ENCODE measurements at regions not wholly inside any gene's neighbourhood (a gene's known extent, or its start where the extent isn't known, plus 50 kb on each side); places are given as distances from the start of the nearest gene placed in this dataset.

DNA sequence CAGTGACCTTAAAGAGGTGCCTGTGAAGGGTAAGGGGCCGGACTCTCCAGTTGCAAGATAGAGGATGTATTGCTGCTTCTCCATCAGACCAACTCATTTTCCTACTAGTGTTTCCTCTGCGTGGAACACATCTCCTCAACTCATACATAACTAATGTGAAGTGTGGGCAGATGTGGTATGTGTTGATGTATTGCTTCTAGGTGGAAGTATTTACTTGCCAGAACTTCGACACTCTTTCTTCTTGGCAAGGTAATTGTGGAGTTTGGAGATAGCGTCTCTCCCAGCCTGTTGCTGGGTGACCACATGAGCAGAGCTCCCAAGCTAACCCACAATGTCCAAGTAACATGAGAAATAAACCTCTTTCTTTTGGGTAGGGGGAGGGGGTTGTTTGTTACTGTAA lies 456.9 kb downstream of the DYNC2H1 start:
- H3K27me3 ChIP-seq = no peaks in the 10 kb centered on the region
- no peak for DNase-seq
- 69 to 74% methylated on average over 4 of the region's 4 CpGs for WGBS, 2 donors
- H3K9me3 ChIP-seq = no peaks in the 10 kb centered on the region
- no peak overlapping the region for H3K4me3 ChIP-seq
- no peaks in the 10 kb centered on the region for H3K36me3 ChIP-seq
- H3K4me1 ChIP-seq = no peaks in the 10 kb centered on the region
- intact Hi-C loops (cut with DNase I) = no loop called here
- H3K27ac ChIP-seq = no peak overlapping the region
- no peak for TF ChIP-seq POLR2A (IDR thresholded peaks at IDR 0.05)

DNA sequence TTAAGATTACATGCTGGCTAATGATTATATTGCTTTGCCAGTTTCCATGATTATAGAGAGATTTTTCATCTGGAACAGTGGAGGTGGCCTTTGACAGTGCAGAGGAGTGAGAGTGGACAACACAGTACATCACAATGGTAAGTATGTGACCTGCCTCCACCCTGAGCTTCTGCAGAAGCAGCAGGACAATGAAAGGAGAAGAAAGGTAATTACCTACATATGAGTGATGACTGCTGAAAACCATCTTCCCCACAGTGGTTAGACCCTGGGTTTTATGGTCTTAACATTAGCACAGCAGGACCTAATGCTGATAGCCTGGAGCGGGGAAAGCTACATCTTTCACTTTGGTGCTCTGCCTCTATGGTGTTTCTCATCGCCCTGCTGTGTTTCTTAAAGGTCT lies 454.7 kb upstream of the DDI1 start:
- TF ChIP-seq POLR2A (IDR thresholded peaks at IDR 0.05) (no peak), EP300 (IDR thresholded peaks at IDR 0.05) (no peak)
- intact Hi-C loops (cut with DNase I) = no loop called here

DNA sequence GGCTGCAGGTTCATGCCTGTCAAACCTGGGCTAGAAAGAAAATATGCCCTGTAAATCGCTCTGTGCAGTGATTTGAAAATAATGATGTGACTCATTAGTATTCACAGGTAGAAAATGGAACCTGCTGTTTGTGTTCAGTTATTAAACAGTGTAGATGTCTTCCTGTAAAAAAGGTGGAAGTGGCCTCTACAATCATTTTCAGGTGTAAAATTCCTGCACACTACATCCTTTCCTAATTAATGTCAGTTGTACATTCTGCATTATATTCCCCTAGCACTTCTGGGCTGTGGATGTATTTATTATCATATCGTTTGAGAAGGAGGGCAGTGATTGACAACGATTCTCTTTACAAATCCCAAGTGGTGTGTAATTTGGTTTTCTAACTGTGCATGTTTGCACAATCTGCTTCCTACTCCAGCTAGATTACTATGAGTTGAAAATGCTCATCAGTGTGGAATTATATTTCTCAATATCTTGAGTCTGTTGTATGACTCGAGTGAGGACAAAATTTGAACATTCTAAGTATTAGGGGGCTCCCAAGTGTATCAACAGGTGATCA lies 454.0 kb upstream of the DDI1 start:
- TF ChIP-seq POLR2AphosphoS5 (IDR thresholded peaks at IDR 0.05) (no peak), POLR2A (IDR thresholded peaks at IDR 0.05) (no peak), EP300 (IDR thresholded peaks at IDR 0.05) (no peak)
- TF ChIP-seq, protein P1, sequence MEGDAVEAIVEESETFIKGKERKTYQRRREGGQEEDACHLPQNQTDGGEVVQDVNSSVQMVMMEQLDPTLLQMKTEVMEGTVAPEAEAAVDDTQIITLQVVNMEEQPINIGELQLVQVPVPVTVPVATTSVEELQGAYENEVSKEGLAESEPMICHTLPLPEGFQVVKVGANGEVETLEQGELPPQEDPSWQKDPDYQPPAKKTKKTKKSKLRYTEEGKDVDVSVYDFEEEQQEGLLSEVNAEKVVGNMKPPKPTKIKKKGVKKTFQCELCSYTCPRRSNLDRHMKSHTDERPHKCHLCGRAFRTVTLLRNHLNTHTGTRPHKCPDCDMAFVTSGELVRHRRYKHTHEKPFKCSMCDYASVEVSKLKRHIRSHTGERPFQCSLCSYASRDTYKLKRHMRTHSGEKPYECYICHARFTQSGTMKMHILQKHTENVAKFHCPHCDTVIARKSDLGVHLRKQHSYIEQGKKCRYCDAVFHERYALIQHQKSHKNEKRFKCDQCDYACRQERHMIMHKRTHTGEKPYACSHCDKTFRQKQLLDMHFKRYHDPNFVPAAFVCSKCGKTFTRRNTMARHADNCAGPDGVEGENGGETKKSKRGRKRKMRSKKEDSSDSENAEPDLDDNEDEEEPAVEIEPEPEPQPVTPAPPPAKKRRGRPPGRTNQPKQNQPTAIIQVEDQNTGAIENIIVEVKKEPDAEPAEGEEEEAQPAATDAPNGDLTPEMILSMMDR (IDR thresholded peaks at IDR 0.05) = no peak
- intact Hi-C loops (cut with DNase I) = no loop called here
- WGBS, 2 donors = 60 to 72% methylated on average over 4 of the region's 4 CpGs
- no peak for DNase-seq
- Histone ChIP-seq H3K4me3 (no peak overlapping the region), H3K27ac (no peak overlapping the region), H3K9me3 (no peaks in the 10 kb centered on the region), H3K4me1 (no peaks in the 10 kb centered on the region), H3K36me3 (no peaks in the 10 kb centered on the region), H3K27me3 (no peaks in the 10 kb centered on the region)

More for the DNA sequence above, 454.7 kb upstream of the DDI1 start:
- Histone ChIP-seq H3K9me3 (no peaks in the 10 kb centered on the region), H3K4me1 (no peaks in the 10 kb centered on the region), H3K27ac (no peak overlapping the region), H3K4me3 (no peak overlapping the region), H3K27me3 (no peaks in the 10 kb centered on the region), H3K36me3 (no peaks in the 10 kb centered on the region)
- WGBS, 2 donors = 73 to 75% methylated on average over 2 of the region's 2 CpGs
- no peak for DNase-seq

GRCh38 chr11:103584021-103584420 lies 452.4 kb upstream of the DDI1 start:
- H3K27me3 ChIP-seq = no peaks in the 10 kb centered on the region
- 48 to 52% methylated on average over 2 of the region's 2 CpGs for WGBS, 2 donors
- intact Hi-C loops (cut with DNase I) = no loop called here
- no peaks in the 10 kb centered on the region for H3K4me1 ChIP-seq
- H3K27ac ChIP-seq = no peak overlapping the region
- no peak for TF ChIP-seq POLR2AphosphoS5 (IDR thresholded peaks at IDR 0.05)
- TF ChIP-seq POLR2A (IDR thresholded peaks at IDR 0.05) = no peak
- TF ChIP-seq EP300 (IDR thresholded peaks at IDR 0.05) = no peak
- TF ChIP-seq, protein P1 (IDR thresholded peaks at IDR 0.05) = no peak
- no peak for DNase-seq
- no peak overlapping the region for H3K4me3 ChIP-seq
- no peaks in the 10 kb centered on the region for H3K36me3 ChIP-seq
- H3K9me3 ChIP-seq = no peaks in the 10 kb centered on the region

DNA sequence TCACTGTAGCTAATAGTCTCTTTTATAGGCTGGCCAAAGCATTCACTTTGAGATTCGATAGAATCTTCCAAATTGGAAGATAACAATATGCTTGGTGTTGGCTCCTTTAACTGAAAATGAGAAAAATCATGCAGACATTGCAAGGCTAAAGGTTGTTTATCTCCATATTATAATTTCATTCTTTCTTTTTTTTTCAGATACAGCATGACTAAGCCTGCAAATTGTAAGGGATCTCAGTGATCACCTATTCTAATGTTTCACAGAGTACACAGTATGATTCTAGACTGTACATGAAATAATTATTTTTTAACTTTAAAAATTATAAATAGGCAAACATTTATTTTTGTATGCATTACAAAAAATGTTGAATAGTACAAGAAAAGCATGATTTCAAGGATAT lies 451.7 kb upstream of the DDI1 start:
- Histone ChIP-seq H3K9me3 (no peaks in the 10 kb centered on the region), H3K27me3 (no peaks in the 10 kb centered on the region), H3K4me3 (no peak overlapping the region), H3K4me1 (no peaks in the 10 kb centered on the region), H3K36me3 (no peaks in the 10 kb centered on the region), H3K27ac (no peak overlapping the region)
- TF ChIP-seq, protein P1 (IDR thresholded peaks at IDR 0.05) = no peak
- TF ChIP-seq POLR2AphosphoS5 (IDR thresholded peaks at IDR 0.05) (no peak), EP300 (IDR thresholded peaks at IDR 0.05) (no peak), POLR2A (IDR thresholded peaks at IDR 0.05) (no peak)
- WGBS, 2 donors = 75 to 89% methylated on average over 1 of the region's 1 CpG
- no peak for DNase-seq
- intact Hi-C loops (cut with DNase I) = no loop called here

DNA sequence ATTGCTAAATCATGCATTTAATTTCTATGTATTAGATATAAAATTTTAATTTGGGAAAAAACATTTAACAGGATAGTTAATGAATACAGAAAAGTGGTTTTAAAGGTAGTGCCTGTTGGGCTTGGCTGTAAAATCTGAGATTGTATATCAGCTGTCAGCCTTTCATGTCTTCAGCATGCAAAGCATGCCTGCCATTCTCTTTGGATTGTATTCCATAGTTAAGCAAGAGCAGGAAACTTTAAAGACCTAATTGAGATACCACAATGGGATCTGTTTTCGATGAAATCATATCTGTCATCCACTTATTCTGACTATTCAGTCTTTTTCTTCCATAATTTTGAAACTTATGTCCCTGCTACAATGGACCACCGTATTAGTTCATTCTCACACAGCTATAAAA lies 451.0 kb upstream of the DDI1 start:
- no peak for DNase-seq
- Histone ChIP-seq H3K9me3 (no peaks in the 10 kb centered on the region), H3K36me3 (no peaks in the 10 kb centered on the region), H3K4me3 (no peak overlapping the region), H3K27me3 (no peaks in the 10 kb centered on the region), H3K4me1 (no peaks in the 10 kb centered on the region), H3K27ac (no peak overlapping the region)
- TF ChIP-seq EP300 (IDR thresholded peaks at IDR 0.05) = no peak
- TF ChIP-seq POLR2A (IDR thresholded peaks at IDR 0.05) = no peak
- TF ChIP-seq POLR2AphosphoS5 (IDR thresholded peaks at IDR 0.05) = no peak
- TF ChIP-seq, protein P1 (IDR thresholded peaks at IDR 0.05) = no peak
- intact Hi-C loops (cut with DNase I) = no loop called here
- 69 to 80% methylated on average over 2 of the region's 2 CpGs for WGBS, 2 donors
